ENCODE measurements at regions not wholly inside any gene's neighbourhood (a gene's known extent, or its start where the extent isn't known, plus 50 kb on each side); places are given as distances from the start of the nearest gene placed in this dataset.

- Histone ChIP-seq H3K27me3 (ENCODE audit: control insufficient read depth in 1 of 2, insufficient read depth in 2 of 2, low read length in 2 of 2) (no peaks in the 10 kb centered on the region), H3K9me3 (ENCODE audit: control insufficient read depth in 1 of 2, low read length in 2 of 2) (no peaks in the 10 kb centered on the region), H3K4me3 (ENCODE audit: low read depth in 1 of 2, low read length in 2 of 2) (no peak overlapping the region), H3K4me1 (ENCODE audit: control insufficient read depth in 1 of 2, insufficient read depth in 2 of 2, low read length in 2 of 2) (no peaks in the 10 kb centered on the region), H3K9ac (ENCODE audit: low read depth in 1 of 2, low read length in 2 of 2) (no peak overlapping the region), H3K27ac (ENCODE audit: low read depth, low read length) (no peak overlapping the region), H3K36me3 (ENCODE audit: control insufficient read depth in 1 of 2, insufficient read depth in 2 of 2, low read length in 2 of 2) (no peaks in the 10 kb centered on the region)
Observed at GRCh38 chr19:31500946-31501345, 151.7 kb upstream of the TSHZ3 start.

GRCh38 chr19:31501427-31502195 lies 152.4 kb upstream of the TSHZ3 start:
- no peak overlapping the region for H3K27ac ChIP-seq (ENCODE audit: low read depth, low read length)
- H3K9ac ChIP-seq (ENCODE audit: low read depth in 1 of 2, low read length in 2 of 2) = no peak overlapping the region
- H3K9me3 ChIP-seq (ENCODE audit: control insufficient read depth in 1 of 2, low read length in 2 of 2) = no peaks in the 10 kb centered on the region
- no peaks in the 10 kb centered on the region for H3K27me3 ChIP-seq (ENCODE audit: control insufficient read depth in 1 of 2, insufficient read depth in 2 of 2, low read length in 2 of 2)
- no peaks in the 10 kb centered on the region for H3K36me3 ChIP-seq (ENCODE audit: control insufficient read depth in 1 of 2, insufficient read depth in 2 of 2, low read length in 2 of 2)
- no peaks in the 10 kb centered on the region for H3K4me1 ChIP-seq (ENCODE audit: control insufficient read depth in 1 of 2, insufficient read depth in 2 of 2, low read length in 2 of 2)
- H3K4me3 ChIP-seq (ENCODE audit: low read depth in 1 of 2, low read length in 2 of 2) = no peak overlapping the region

GRCh38 chr19:31502536-31503170 lies 153.4 kb upstream of the TSHZ3 start:
- no peaks in the 10 kb centered on the region for H3K36me3 ChIP-seq (ENCODE audit: control insufficient read depth in 1 of 2, insufficient read depth in 2 of 2, low read length in 2 of 2)
- H3K9ac ChIP-seq (ENCODE audit: low read depth in 1 of 2, low read length in 2 of 2) = no peak overlapping the region
- no peak overlapping the region for H3K4me3 ChIP-seq (ENCODE audit: low read depth in 1 of 2, low read length in 2 of 2)
- no peaks in the 10 kb centered on the region for H3K9me3 ChIP-seq (ENCODE audit: control insufficient read depth in 1 of 2, low read length in 2 of 2)
- no peaks in the 10 kb centered on the region for H3K27me3 ChIP-seq (ENCODE audit: control insufficient read depth in 1 of 2, insufficient read depth in 2 of 2, low read length in 2 of 2)
- no peak overlapping the region for H3K27ac ChIP-seq (ENCODE audit: low read depth, low read length)
- no peaks in the 10 kb centered on the region for H3K4me1 ChIP-seq (ENCODE audit: control insufficient read depth in 1 of 2, insufficient read depth in 2 of 2, low read length in 2 of 2)

- H3K4me3 ChIP-seq (ENCODE audit: low read depth in 1 of 2, low read length in 2 of 2) = no peak overlapping the region
- no peak overlapping the region for H3K9ac ChIP-seq (ENCODE audit: low read depth in 1 of 2, low read length in 2 of 2)
- no peak overlapping the region for H3K27ac ChIP-seq (ENCODE audit: low read depth, low read length)
- H3K36me3 ChIP-seq (ENCODE audit: control insufficient read depth in 1 of 2, insufficient read depth in 2 of 2, low read length in 2 of 2) = no peaks in the 10 kb centered on the region
- no peaks in the 10 kb centered on the region for H3K27me3 ChIP-seq (ENCODE audit: control insufficient read depth in 1 of 2, insufficient read depth in 2 of 2, low read length in 2 of 2)
- no peaks in the 10 kb centered on the region for H3K4me1 ChIP-seq (ENCODE audit: control insufficient read depth in 1 of 2, insufficient read depth in 2 of 2, low read length in 2 of 2)
- H3K9me3 ChIP-seq (ENCODE audit: control insufficient read depth in 1 of 2, low read length in 2 of 2) = no peaks in the 10 kb centered on the region
Observed at GRCh38 chr19:31503211-31503610, 154.0 kb upstream of the TSHZ3 start.

- Histone ChIP-seq H3K9me3 (ENCODE audit: control insufficient read depth in 1 of 2, low read length in 2 of 2) (no peaks in the 10 kb centered on the region), H3K4me1 (ENCODE audit: control insufficient read depth in 1 of 2, insufficient read depth in 2 of 2, low read length in 2 of 2) (no peaks in the 10 kb centered on the region), H3K27ac (ENCODE audit: low read depth, low read length) (no peak overlapping the region), H3K36me3 (ENCODE audit: control insufficient read depth in 1 of 2, insufficient read depth in 2 of 2, low read length in 2 of 2) (no peaks in the 10 kb centered on the region), H3K4me3 (ENCODE audit: low read depth in 1 of 2, low read length in 2 of 2) (no peak overlapping the region), H3K27me3 (ENCODE audit: control insufficient read depth in 1 of 2, insufficient read depth in 2 of 2, low read length in 2 of 2) (no peaks in the 10 kb centered on the region), H3K9ac (ENCODE audit: low read depth in 1 of 2, low read length in 2 of 2) (no peak overlapping the region)
Observed at GRCh38 chr19:31504221-31504620, 155.0 kb upstream of the TSHZ3 start.

- Histone ChIP-seq H3K9me3 (ENCODE audit: control insufficient read depth in 1 of 2, low read length in 2 of 2) (no peaks in the 10 kb centered on the region), H3K4me1 (ENCODE audit: control insufficient read depth in 1 of 2, insufficient read depth in 2 of 2, low read length in 2 of 2) (no peaks in the 10 kb centered on the region), H3K27me3 (ENCODE audit: control insufficient read depth in 1 of 2, insufficient read depth in 2 of 2, low read length in 2 of 2) (no peaks in the 10 kb centered on the region), H3K36me3 (ENCODE audit: control insufficient read depth in 1 of 2, insufficient read depth in 2 of 2, low read length in 2 of 2) (no peaks in the 10 kb centered on the region), H3K9ac (ENCODE audit: low read depth in 1 of 2, low read length in 2 of 2) (no peak overlapping the region), H3K27ac (ENCODE audit: low read depth, low read length) (no peak overlapping the region), H3K4me3 (ENCODE audit: low read depth in 1 of 2, low read length in 2 of 2) (no peak overlapping the region)
Observed at GRCh38 chr19:31505596-31505910, 156.3 kb upstream of the TSHZ3 start.

- H3K4me3 ChIP-seq (ENCODE audit: low read depth in 1 of 2, low read length in 2 of 2) = no peak overlapping the region
- no peak overlapping the region for H3K27ac ChIP-seq (ENCODE audit: low read depth, low read length)
- no peaks in the 10 kb centered on the region for H3K27me3 ChIP-seq (ENCODE audit: control insufficient read depth in 1 of 2, insufficient read depth in 2 of 2, low read length in 2 of 2)
- H3K9me3 ChIP-seq (ENCODE audit: control insufficient read depth in 1 of 2, low read length in 2 of 2) = no peaks in the 10 kb centered on the region
- H3K36me3 ChIP-seq (ENCODE audit: control insufficient read depth in 1 of 2, insufficient read depth in 2 of 2, low read length in 2 of 2) = no peaks in the 10 kb centered on the region
- H3K9ac ChIP-seq (ENCODE audit: low read depth in 1 of 2, low read length in 2 of 2) = no peak overlapping the region
- no peaks in the 10 kb centered on the region for H3K4me1 ChIP-seq (ENCODE audit: control insufficient read depth in 1 of 2, insufficient read depth in 2 of 2, low read length in 2 of 2)
Observed at GRCh38 chr19:31506102-31506501, 156.9 kb upstream of the TSHZ3 start.

GRCh38 chr19:31510635-31511034 lies 161.4 kb upstream of the TSHZ3 start:
- Histone ChIP-seq H3K27me3 (ENCODE audit: control insufficient read depth in 1 of 2, insufficient read depth in 2 of 2, low read length in 2 of 2) (no peaks in the 10 kb centered on the region), H3K9me3 (ENCODE audit: control insufficient read depth in 1 of 2, low read length in 2 of 2) (no peaks in the 10 kb centered on the region)

GRCh38 chr19:31511098-31511497 lies 161.9 kb upstream of the TSHZ3 start:
- no peak overlapping the region for H3K4me3 ChIP-seq (ENCODE audit: low read depth in 1 of 2, low read length in 2 of 2)
- H3K9ac ChIP-seq (ENCODE audit: low read depth in 1 of 2, low read length in 2 of 2) = no peak overlapping the region
- H3K4me1 ChIP-seq (ENCODE audit: control insufficient read depth in 1 of 2, insufficient read depth in 2 of 2, low read length in 2 of 2) = no peaks in the 10 kb centered on the region
- no peaks in the 10 kb centered on the region for H3K27me3 ChIP-seq (ENCODE audit: control insufficient read depth in 1 of 2, insufficient read depth in 2 of 2, low read length in 2 of 2)
- H3K9me3 ChIP-seq (ENCODE audit: control insufficient read depth in 1 of 2, low read length in 2 of 2) = no peaks in the 10 kb centered on the region
- H3K36me3 ChIP-seq (ENCODE audit: control insufficient read depth in 1 of 2, insufficient read depth in 2 of 2, low read length in 2 of 2) = no peaks in the 10 kb centered on the region
- no peak overlapping the region for H3K27ac ChIP-seq (ENCODE audit: low read depth, low read length)

More at GRCh38 chr19:31510635-31511034, 161.4 kb upstream of the TSHZ3 start:
- no peak overlapping the region for H3K4me3 ChIP-seq (ENCODE audit: low read depth in 1 of 2, low read length in 2 of 2)
- no peak overlapping the region for H3K27ac ChIP-seq (ENCODE audit: low read depth, low read length)
- H3K9ac ChIP-seq (ENCODE audit: low read depth in 1 of 2, low read length in 2 of 2) = no peak overlapping the region
- no peaks in the 10 kb centered on the region for H3K4me1 ChIP-seq (ENCODE audit: control insufficient read depth in 1 of 2, insufficient read depth in 2 of 2, low read length in 2 of 2)
- H3K36me3 ChIP-seq (ENCODE audit: control insufficient read depth in 1 of 2, insufficient read depth in 2 of 2, low read length in 2 of 2) = no peaks in the 10 kb centered on the region

GRCh38 chr19:31511696-31512095 lies 162.5 kb upstream of the TSHZ3 start:
- Histone ChIP-seq H3K4me1 (ENCODE audit: control insufficient read depth in 1 of 2, insufficient read depth in 2 of 2, low read length in 2 of 2) (no peaks in the 10 kb centered on the region), H3K36me3 (ENCODE audit: control insufficient read depth in 1 of 2, insufficient read depth in 2 of 2, low read length in 2 of 2) (no peaks in the 10 kb centered on the region), H3K4me3 (ENCODE audit: low read depth in 1 of 2, low read length in 2 of 2) (no peak overlapping the region), H3K27me3 (ENCODE audit: control insufficient read depth in 1 of 2, insufficient read depth in 2 of 2, low read length in 2 of 2) (no peaks in the 10 kb centered on the region), H3K9ac (ENCODE audit: low read depth in 1 of 2, low read length in 2 of 2) (no peak overlapping the region), H3K9me3 (ENCODE audit: control insufficient read depth in 1 of 2, low read length in 2 of 2) (no peaks in the 10 kb centered on the region), H3K27ac (ENCODE audit: low read depth, low read length) (no peak overlapping the region)

All from duodenal mucosa (tissue), 2 donors.